ENCODE measurements at regions not wholly inside any gene's neighbourhood (a gene's known extent, or its start where the extent isn't known, plus 50 kb on each side); places are given as distances from the start of the nearest gene placed in this dataset.

- no peak for TF ChIP-seq CTCF (IDR thresholded peaks at IDR 0.05)
- TF ChIP-seq POLR2A (IDR thresholded peaks at IDR 0.05) = no peak
Observed at GRCh38 chr4:129230846-129231245, 134.9 kb downstream of the C4orf33 start.
